ENCODE measurements at regions not wholly inside any gene's neighbourhood (a gene's known extent, or its start where the extent isn't known, plus 50 kb on each side); places are given as distances from the start of the nearest gene placed in this dataset.
"Not testable (repeated sequence)": the region's sequence is repeated elsewhere in the genome, so short reads cannot be mapped to it uniquely, and the experiment has no call there.

DNA sequence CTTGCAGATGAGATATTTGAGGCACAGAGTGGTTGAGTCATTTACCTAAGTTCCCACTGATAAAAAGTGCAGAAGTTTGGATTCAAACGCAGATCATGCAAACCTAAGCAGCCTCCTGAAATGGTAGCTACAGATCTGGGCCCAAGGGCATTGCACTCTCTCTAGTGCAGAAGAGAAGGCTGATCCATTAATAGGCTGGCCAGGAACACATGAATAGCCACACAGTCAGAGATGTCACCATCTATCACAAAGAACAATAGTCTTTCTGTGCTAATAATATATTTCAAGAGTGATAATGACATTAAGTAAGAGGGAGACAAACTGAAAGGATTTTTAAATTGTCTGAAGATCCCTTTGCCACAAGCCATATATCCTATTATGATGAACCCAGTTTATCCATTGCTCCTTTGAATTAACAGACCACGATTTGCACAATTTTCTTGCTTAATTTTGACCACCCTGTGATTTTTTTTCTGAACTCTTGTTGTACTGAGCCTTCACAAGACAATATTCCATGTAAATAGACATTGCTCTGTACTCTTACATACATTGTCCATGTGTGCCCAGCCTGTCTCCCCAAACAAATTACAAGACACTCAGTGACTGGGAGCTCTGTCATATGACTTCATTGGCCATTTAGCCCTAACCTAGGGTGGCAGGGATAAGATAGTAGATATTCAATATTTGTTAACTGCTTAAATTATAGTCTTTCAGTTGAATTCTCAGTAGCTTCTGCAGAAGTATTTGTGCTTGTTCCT lies 112.4 kb upstream of the RBPJ start:
- TF ChIP-seq, protein P1, sequence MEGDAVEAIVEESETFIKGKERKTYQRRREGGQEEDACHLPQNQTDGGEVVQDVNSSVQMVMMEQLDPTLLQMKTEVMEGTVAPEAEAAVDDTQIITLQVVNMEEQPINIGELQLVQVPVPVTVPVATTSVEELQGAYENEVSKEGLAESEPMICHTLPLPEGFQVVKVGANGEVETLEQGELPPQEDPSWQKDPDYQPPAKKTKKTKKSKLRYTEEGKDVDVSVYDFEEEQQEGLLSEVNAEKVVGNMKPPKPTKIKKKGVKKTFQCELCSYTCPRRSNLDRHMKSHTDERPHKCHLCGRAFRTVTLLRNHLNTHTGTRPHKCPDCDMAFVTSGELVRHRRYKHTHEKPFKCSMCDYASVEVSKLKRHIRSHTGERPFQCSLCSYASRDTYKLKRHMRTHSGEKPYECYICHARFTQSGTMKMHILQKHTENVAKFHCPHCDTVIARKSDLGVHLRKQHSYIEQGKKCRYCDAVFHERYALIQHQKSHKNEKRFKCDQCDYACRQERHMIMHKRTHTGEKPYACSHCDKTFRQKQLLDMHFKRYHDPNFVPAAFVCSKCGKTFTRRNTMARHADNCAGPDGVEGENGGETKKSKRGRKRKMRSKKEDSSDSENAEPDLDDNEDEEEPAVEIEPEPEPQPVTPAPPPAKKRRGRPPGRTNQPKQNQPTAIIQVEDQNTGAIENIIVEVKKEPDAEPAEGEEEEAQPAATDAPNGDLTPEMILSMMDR (IDR thresholded peaks at IDR 0.05; ENCODE audit: low read depth, low read length), result no peak
- H3K4me3 ChIP-seq (ENCODE audit: low read depth, low read length), result no peak overlapping the region

DNA sequence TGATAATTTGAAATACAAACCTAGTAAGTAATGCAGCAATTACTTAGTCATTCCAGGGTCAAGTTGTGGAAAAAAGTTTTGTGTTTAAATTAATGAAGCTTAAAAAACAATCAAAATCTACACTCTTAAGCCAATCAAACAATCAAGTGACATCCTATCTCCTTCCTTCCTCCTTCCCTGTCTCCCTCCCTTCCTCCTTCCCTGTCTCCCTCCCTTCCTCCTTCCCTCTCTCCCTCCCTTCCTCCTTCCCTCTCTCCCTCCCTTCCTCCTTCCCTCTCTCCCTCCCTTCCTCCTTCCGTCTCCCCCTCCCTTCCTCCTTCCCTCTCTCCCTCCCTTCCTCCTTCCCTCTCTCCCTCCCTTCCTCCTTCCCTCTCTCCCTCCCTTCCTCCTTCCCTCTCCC lies 111.4 kb upstream of the RBPJ start:
- not testable (repeated sequence) for H3K4me3 ChIP-seq (ENCODE audit: low read depth, low read length)

GRCh38 chr4:26212528-26212927 lies 108.3 kb upstream of the RBPJ start:
- TF ChIP-seq, protein P1 (IDR thresholded peaks at IDR 0.05; ENCODE audit: low read depth, low read length), result no peak
- no peak overlapping the region for H3K4me3 ChIP-seq (ENCODE audit: low read depth, low read length)

DNA sequence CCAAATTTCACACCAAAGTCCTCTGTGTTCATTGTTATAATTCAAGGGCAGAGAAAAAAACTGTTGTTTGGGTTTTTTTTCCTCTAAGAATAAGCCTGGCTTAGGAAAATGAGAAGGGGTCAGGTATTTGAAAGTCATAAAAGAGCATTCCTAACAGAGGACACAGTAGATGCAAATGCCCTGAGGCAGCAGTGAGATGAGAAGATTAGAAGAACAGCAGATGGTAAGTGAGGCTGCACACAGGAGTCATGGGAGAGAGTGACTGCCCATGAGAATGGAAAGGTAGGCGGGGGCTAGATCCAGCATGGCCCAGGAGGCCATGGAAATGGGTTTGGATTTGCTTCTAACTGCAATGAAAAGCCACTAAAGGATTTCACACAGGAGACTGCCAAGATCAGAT lies 107.5 kb upstream of the RBPJ start:
- H3K4me3 ChIP-seq (ENCODE audit: low read depth, low read length), result no peak overlapping the region
- TF ChIP-seq, protein P1 (IDR thresholded peaks at IDR 0.05; ENCODE audit: low read depth, low read length), result no peak

GRCh38 chr4:26214994-26215393 lies 105.8 kb upstream of the RBPJ start:
- TF ChIP-seq, protein P1 (IDR thresholded peaks at IDR 0.05; ENCODE audit: low read depth, low read length), result no peak
- no peak overlapping the region for H3K4me3 ChIP-seq (ENCODE audit: low read depth, low read length)

GRCh38 chr4:26215725-26216124 lies 105.1 kb upstream of the RBPJ start:
- TF ChIP-seq, protein P1 (IDR thresholded peaks at IDR 0.05; ENCODE audit: low read depth, low read length), result no peak
- H3K4me3 ChIP-seq (ENCODE audit: low read depth, low read length), result no peak overlapping the region

GRCh38 chr4:26217481-26217880 lies 103.3 kb upstream of the RBPJ start:
- TF ChIP-seq, protein P1 (IDR thresholded peaks at IDR 0.05; ENCODE audit: low read depth, low read length), result no peak
- H3K4me3 ChIP-seq (ENCODE audit: low read depth, low read length), result no peak overlapping the region

Measured in WI38 (cell line).